ENCODE measurements at regions not wholly inside any gene's neighbourhood (a gene's known extent, or its start where the extent isn't known, plus 50 kb on each side); places are given as distances from the start of the nearest gene placed in this dataset.

GRCh38 chr16:86390335-86390734 is 120.0 kb upstream of the FOXF1 start:
- no peak for ATAC-seq
- ChIA-PET RAD21 (ENCODE audit: low non-redundant PET in 1 of 2, low total read pairs in 2 of 2, uncharacterized antibody in 2 of 2, unreplicated experiment in 2 of 2) (no interaction called here), CTCF (interaction anchor here (1.6 kb wide), 1 partner anchor 128 kb away, joined by 4 read pairs; no protein-coding TSS in a partner anchor), POLR2A (interaction anchor here (1.5 kb wide), 1 partner anchor 10 kb away, joined by 3 read pairs; no protein-coding TSS in a partner anchor)
- Histone ChIP-seq H3K4me1 (ENCODE audit: control insufficient read depth in 1 of 2, insufficient read depth in 2 of 2, low read length in 2 of 2) (peaks cover 4 to 34% of the 10 kb centered on the region in 2 experiments; a peak in 3 of 4 replicates), H3K9me2 (ENCODE audit: insufficient read depth) (no peaks in the 10 kb centered on the region), H2AFZ (ENCODE audit: low read depth, low read length, poor library complexity, severe bottlenecking) (no peak overlapping the region), H3K9me3 (ENCODE audit: control insufficient read depth in 1 of 2, insufficient read depth in 1 of 2, low read depth in 1 of 2, low read length in 2 of 2) (no peaks in the 10 kb centered on the region), H3K4me3 (replicated peaks in 1 of 2; ENCODE audit: low read depth in 1 of 2, low read length in 2 of 2) (no peak overlapping the region), H4K20me1 (ENCODE audit: insufficient read depth) (no peaks in the 10 kb centered on the region), H3K4me2 (ENCODE audit: low read length) (no peak overlapping the region), H3K79me2 (ENCODE audit: insufficient read depth, low read length) (no peaks in the 10 kb centered on the region), H3K36me3 (ENCODE audit: control insufficient read depth in 1 of 2, insufficient read depth in 2 of 2, low read length in 2 of 2) (no peaks in the 10 kb centered on the region), H3K27me3 (ENCODE audit: insufficient read depth, low read length) (no peaks in the 10 kb centered on the region), H3K9ac (ENCODE audit: low read length) (no peak overlapping the region), H3K27ac (ENCODE audit: low read depth, low read length) (no peak overlapping the region)
- no peak for DNase-seq (ENCODE audit: low read depth, low spot score)
- TF ChIP-seq CEBPB (IDR thresholded peaks at IDR 0.05; ENCODE audit: low read depth) (no peak), REST (IDR thresholded peaks at IDR 0.05; ENCODE audit: low read depth) (no peak), SRF (IDR thresholded peaks at IDR 0.05; ENCODE audit: low read depth) (no peak), ZFX (IDR thresholded peaks at IDR 0.05) (no peak), POLR2AphosphoS5 (IDR thresholded peaks at IDR 0.05; ENCODE audit: low read depth, low read length) (no peak), MAX (IDR thresholded peaks at IDR 0.05) (no peak), JUND (IDR thresholded peaks at IDR 0.05) (no peak), EZH2phosphoT487 (IDR thresholded peaks at IDR 0.05; ENCODE audit: borderline replicate concordance) (no peak), ELF1 (IDR thresholded peaks at IDR 0.05; ENCODE audit: borderline replicate concordance, low read depth) (no peak), YY1 (IDR thresholded peaks at IDR 0.05; ENCODE audit: extremely low read depth, insufficient replicate concordance, low read depth, low read length) (no peak), FOSL1 (IDR thresholded peaks at IDR 0.05; ENCODE audit: low read depth) (no peak), EGR1 (IDR thresholded peaks at IDR 0.05; ENCODE audit: low read depth) (no peak), POLR2A (IDR thresholded peaks at IDR 0.05; ENCODE audit: borderline replicate concordance, extremely low read depth, insufficient read depth, insufficient read length) (no peak), TCF7L2 (IDR thresholded peaks at IDR 0.05; ENCODE audit: borderline replicate concordance, extremely low read depth, insufficient read depth, insufficient read length) (no peak), EZH2 (IDR thresholded peaks at IDR 0.05) (no peak)
- TF ChIP-seq, protein P1, sequence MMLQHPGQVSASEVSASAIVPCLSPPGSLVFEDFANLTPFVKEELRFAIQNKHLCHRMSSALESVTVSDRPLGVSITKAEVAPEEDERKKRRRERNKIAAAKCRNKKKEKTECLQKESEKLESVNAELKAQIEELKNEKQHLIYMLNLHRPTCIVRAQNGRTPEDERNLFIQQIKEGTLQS (IDR thresholded peaks at IDR 0.05), result no peak
- intact Hi-C loops (cut with micrococcal nuclease), result no loop called here
- BruUV-seq (replicated peaks), result no TSS peak
